ENCODE measurements at regions not wholly inside any gene's neighbourhood (a gene's known extent, or its start where the extent isn't known, plus 50 kb on each side); places are given as distances from the start of the nearest gene placed in this dataset.
"Not testable (repeated sequence)": the region's sequence is repeated elsewhere in the genome, so short reads cannot be mapped to it uniquely, and the experiment has no call there.

GRCh38 chr5:67795781-67796477 lies 419.6 kb upstream of the PIK3R1 start:
- no peak overlapping the region for H3K27ac ChIP-seq
- no peaks in the 10 kb centered on the region for H3K27me3 ChIP-seq (replicated peaks; ENCODE audit: insufficient read depth)
- no peak for TF ChIP-seq CTCF (IDR thresholded peaks at IDR 0.05)
- H3K36me3 ChIP-seq = no peaks in the 10 kb centered on the region
- DNase-seq (ENCODE audit: low spot score) (no peak), ATAC-seq (ENCODE audit: insufficient number of reproducible peaks, low FRiP score, low read depth) (no peak)
- no peak overlapping the region for H3K4me3 ChIP-seq
- no peaks in the 10 kb centered on the region for H3K9me3 ChIP-seq
- H3K4me1 ChIP-seq (ENCODE audit: control insufficient read depth in 1 of 2, low read depth in 2 of 2) = peaks cover 0 to 21% of the 10 kb centered on the region in 2 donors

- peaks cover 0 to 6% of the 10 kb centered on the region in 2 donors for H3K4me1 ChIP-seq (ENCODE audit: control insufficient read depth in 1 of 2, low read depth in 2 of 2)
- no peak for DNase-seq (ENCODE audit: low spot score)
- no peak overlapping the region for H3K4me3 ChIP-seq
- no peaks in the 10 kb centered on the region for H3K36me3 ChIP-seq
- no peak for ATAC-seq (ENCODE audit: insufficient number of reproducible peaks, low FRiP score, low read depth)
- no peaks in the 10 kb centered on the region for H3K27me3 ChIP-seq (replicated peaks; ENCODE audit: insufficient read depth)
- no peaks in the 10 kb centered on the region for H3K9me3 ChIP-seq
- no peak for TF ChIP-seq CTCF (IDR thresholded peaks at IDR 0.05)
- no peak overlapping the region for H3K27ac ChIP-seq
Measured at GRCh38 chr5:67793966-67794365, 421.6 kb upstream of the PIK3R1 start.

- Histone ChIP-seq H3K27ac (no peak overlapping the region), H3K36me3 (no peaks in the 10 kb centered on the region), H3K9me3 (no peaks in the 10 kb centered on the region), H3K4me3 (no peak overlapping the region), H3K27me3 (replicated peaks; ENCODE audit: insufficient read depth) (no peaks in the 10 kb centered on the region), H3K4me1 (ENCODE audit: control insufficient read depth in 1 of 2, low read depth in 2 of 2) (peaks cover 0 to 6% of the 10 kb centered on the region in 2 donors)
- ATAC-seq (ENCODE audit: insufficient number of reproducible peaks, low FRiP score, low read depth) (no peak), DNase-seq (ENCODE audit: low spot score) (no peak)
- TF ChIP-seq CTCF (IDR thresholded peaks at IDR 0.05) = no peak
Measured at GRCh38 chr5:67793418-67793817, 422.1 kb upstream of the PIK3R1 start.

GRCh38 chr5:67792891-67793290 lies 422.7 kb upstream of the PIK3R1 start:
- no peak for TF ChIP-seq CTCF (IDR thresholded peaks at IDR 0.05)
- no peaks in the 10 kb centered on the region for H3K36me3 ChIP-seq
- H3K9me3 ChIP-seq = no peaks in the 10 kb centered on the region
- DNase-seq (ENCODE audit: low spot score) = no peak
- H3K4me1 ChIP-seq (ENCODE audit: control insufficient read depth in 1 of 2, low read depth in 2 of 2) = peaks cover 0 to 6% of the 10 kb centered on the region in 2 donors
- no peak for ATAC-seq (ENCODE audit: insufficient number of reproducible peaks, low FRiP score, low read depth)
- H3K4me3 ChIP-seq = no peak overlapping the region
- H3K27me3 ChIP-seq (replicated peaks; ENCODE audit: insufficient read depth) = no peaks in the 10 kb centered on the region
- H3K27ac ChIP-seq = no peak overlapping the region

- Histone ChIP-seq H3K4me1 (ENCODE audit: control insufficient read depth in 1 of 2, low read depth in 2 of 2) (peaks cover 0 to 6% of the 10 kb centered on the region in 2 donors), H3K27me3 (replicated peaks; ENCODE audit: insufficient read depth) (no peaks in the 10 kb centered on the region), H3K36me3 (no peaks in the 10 kb centered on the region), H3K9me3 (no peaks in the 10 kb centered on the region), H3K4me3 (no peak overlapping the region), H3K27ac (no peak overlapping the region)
- ATAC-seq (ENCODE audit: insufficient number of reproducible peaks, low FRiP score, low read depth) = no peak
- TF ChIP-seq CTCF (IDR thresholded peaks at IDR 0.05) = no peak
- no peak for DNase-seq (ENCODE audit: low spot score)
Measured at GRCh38 chr5:67790390-67790789, 425.2 kb upstream of the PIK3R1 start.

GRCh38 chr5:67779893-67780623 lies 435.5 kb upstream of the PIK3R1 start:
- H3K4me1 ChIP-seq (ENCODE audit: control insufficient read depth in 1 of 2, low read depth in 2 of 2); ATAC-seq (ENCODE audit: insufficient number of reproducible peaks, low FRiP score, low read depth): not testable (repeated sequence)

More at GRCh38 chr5:67779893-67780623, 435.5 kb upstream of the PIK3R1 start:
- H3K36me3 ChIP-seq; DNase-seq (ENCODE audit: low spot score); H3K27ac ChIP-seq; H3K27me3 ChIP-seq (replicated peaks; ENCODE audit: insufficient read depth); H3K4me3 ChIP-seq; H3K9me3 ChIP-seq: not testable (repeated sequence)
